Left colon (tissue), 2 donors: ENCODE measurements at regions not wholly inside any gene's neighbourhood (a gene's known extent, or its start where the extent isn't known, plus 50 kb on each side); places are given as distances from the start of the nearest gene placed in this dataset.
A peak's percentile ranks its signal among the peaks of the same experiment; 100 is the strongest.

Source experiments
- ATAC-seq: fragments of 200-7000 bp; cut with Tn5 transposase; one replicate; pipeline ENCODE4 v1.9.1; 2020; ENCODE audit warnings: mild to moderate bottlenecking, moderate library complexity
- DNase-seq, 2 donors: peaks; one replicate each; pipeline ENCODE4 v3.0.0-alpha.2; 2020
- intact Hi-C, 2 donors: fragments of 100-400 bp; cut with DNase I in 1 of 2; cut with micrococcal nuclease in 1 of 2; formaldehyde crosslinking; loops; one replicate each; pipeline versions ENCODE4 v1.11.2 to v1.14.0; 2022; cut with DNase I, micrococcal nuclease
- donor health status: DM: no; HTN: no; CAD: no.
- donor health status: DM: yes; HTN: yes; CAD: no.

- intact Hi-C loops, result no loop called here
- ATAC-seq (peak; percentile 98), DNase-seq (peak in 1 of 2 donors; percentile 19)
Observed at GRCh38 chr21:25822981-25823380, 88.2 kb downstream of the GABPA start.

GRCh38 chr21:25826652-25827051, 91.9 kb downstream of the GABPA start:
- ATAC-seq (no peak), DNase-seq (no peak)
- intact Hi-C loops, result no loop called here

- intact Hi-C loops, result no loop called here
- no peak for ATAC-seq
- no peak for DNase-seq
Observed at GRCh38 chr21:25827513-25827912, 92.7 kb downstream of the GABPA start.
